CD4-positive, alpha-beta T cell treated with Interleukin-4 for 4 hours (primary cell): ENCODE measurements at regions not wholly inside any gene's neighbourhood (a gene's known extent, or its start where the extent isn't known, plus 50 kb on each side); places are given as distances from the start of the nearest gene placed in this dataset.

Experiments used
- DNase-seq: peaks from one replicate; pipeline ENCODE4 v3.0.0-alpha.2; 2020

- no peak for DNase-seq
Measured at GRCh38 chr2:226680719-226681118, 118.9 kb downstream of the IRS1 start.

DNA sequence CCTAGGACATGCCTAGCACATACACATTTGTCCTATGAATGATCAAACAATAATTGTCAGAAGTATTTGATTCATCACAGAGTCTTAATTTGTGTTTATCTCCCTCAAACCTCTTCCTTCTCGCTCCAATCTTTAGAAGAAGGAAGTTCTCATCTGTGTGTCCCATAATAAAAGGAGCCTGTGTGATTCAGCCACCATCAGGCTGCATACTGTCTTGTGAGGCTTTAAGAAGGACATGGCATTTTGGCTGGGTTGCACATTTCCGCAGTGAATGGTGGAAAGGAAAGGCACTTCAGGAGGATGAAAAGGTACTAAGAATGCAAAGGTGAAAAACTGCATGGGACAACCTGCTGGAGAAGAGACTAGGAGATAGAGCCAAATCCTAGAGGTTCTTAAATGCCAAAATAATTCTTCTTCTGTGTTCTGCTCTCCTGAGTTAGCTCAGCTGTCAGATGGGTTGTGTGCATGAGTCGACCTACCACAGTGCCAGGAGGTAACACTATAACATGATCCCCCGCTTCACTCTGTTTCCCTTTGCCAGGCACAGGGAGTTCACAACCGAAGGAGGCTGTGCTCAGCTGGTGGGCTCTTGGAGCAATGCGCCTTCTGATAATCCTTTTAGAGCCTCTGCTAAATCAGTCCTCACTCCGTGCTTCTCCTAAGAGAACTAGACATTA, 120.1 kb downstream of the IRS1 start:
- DNase-seq = no peak

DNA sequence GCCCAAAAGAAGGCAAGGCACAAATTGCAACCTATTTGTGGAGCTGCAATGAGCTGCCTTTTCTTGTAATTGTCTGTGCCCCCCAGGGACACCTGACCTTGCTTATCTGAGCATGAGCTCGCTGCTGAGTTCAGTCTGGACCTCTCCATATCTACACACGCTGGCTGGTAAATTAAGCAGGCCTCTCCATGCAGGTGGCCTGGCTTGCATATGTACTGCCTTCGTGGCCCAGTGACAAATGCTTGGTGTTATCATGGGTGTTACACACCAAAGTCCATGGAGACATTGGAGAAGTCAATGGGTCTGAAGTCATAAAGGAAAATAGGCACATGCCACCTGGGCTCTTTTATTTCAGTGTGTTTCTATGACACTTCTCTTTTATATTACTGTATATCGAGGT, 121.2 kb downstream of the IRS1 start:
- DNase-seq = no peak

DNA sequence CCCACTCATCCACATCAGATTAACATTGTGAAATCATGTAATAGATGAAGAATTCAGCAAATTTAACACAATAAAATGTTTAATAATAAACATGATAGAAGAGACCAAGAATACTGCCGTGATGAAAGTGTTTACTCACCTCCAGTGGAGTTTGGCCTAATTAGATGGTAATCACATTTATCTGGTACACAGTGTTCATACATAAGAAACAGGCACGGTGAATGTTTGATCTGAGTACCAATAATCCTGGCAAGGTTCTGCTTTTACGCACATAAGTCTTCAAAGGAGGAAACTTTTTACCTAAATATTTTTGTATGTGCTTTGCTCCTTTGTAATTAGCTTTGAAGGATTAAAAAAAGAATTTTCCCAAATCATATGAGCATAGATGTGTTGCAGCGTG, 122.5 kb downstream of the IRS1 start:
- no peak for DNase-seq

DNA sequence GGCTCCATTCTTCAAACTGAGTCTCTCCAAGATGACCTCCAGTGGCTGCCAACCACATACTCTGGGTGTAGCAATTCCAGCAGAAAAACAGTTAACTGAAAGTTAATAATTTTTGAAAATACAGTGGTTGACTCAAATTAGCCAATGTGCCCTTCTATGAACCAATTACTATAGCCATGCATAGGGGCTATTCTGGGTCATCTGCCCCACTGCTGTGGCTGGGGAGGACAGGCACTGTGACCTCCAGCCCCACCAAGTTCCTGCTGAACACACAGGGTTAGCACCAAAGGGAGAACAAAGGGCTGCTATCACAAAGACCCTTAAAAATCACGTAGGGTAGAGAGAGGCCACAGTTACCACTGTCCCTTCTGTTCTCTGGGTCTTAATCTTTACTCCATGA, 123.0 kb downstream of the IRS1 start:
- DNase-seq = no peak

DNA sequence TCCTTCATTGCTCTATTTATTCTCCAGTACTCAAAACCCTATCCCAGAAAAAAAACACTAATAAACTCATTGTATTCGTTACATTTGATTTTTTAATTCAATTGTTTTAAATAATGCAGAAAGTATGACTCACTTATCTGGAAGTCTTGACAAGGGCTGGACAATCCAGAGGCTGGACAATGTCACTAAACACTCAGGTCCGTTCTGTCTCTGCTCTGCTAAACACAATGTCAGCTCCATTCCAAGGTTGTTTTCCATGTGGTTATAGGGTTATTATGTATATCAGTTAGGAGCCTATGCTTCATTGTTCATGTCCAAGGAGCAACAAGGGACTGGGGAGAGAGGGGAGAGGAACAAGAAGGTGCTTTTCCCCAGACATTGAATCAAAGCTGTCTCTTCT, 125.5 kb downstream of the IRS1 start:
- DNase-seq = no peak

DNA sequence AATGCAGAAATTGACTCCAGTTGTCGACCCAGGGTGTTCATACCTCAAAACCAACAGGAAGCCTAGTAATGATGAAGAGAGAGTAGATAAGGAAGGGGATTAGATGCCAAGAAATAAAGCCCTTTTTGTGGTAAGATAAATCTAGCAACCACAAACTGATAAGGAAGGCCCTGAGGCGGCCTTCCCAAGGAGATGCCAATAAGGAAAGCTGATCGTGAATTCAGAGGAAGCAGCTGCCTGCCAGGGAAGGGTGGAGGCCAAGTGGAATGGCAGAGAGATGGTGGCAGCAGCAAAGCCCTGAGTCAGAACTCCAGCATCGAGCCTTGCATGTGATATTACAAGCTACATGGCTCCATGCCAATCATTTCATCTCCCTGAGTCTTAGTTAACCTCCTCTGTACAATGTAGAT, 126.3 kb downstream of the IRS1 start:
- no peak for DNase-seq

- no peak for DNase-seq
Measured at GRCh38 chr2:226671141-226671676, 128.4 kb downstream of the IRS1 start.

DNA sequence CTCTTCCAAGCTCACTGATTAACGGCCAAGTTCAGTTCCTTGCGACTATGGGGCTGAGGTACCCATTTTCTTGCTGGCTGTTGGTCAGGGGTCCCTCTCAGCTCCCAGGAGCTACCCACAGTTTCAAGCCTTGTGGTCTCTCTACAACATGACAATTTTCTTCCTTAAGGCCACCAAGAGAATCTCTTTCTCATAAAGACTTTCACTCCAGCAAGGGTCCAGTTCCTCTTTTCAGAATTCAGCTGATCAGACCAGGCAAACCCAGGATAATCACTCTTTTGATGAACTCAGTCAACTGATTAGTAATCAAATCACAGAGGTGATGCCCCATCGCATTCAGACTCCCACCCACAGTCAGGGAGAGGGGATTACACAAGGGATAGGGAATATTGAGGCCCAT, 129.7 kb downstream of the IRS1 start:
- DNase-seq = no peak

GRCh38 chr2:226669249-226669648, 130.4 kb downstream of the IRS1 start:
- no peak for DNase-seq

GRCh38 chr2:226667736-226668135, 131.9 kb downstream of the IRS1 start:
- no peak for DNase-seq

- DNase-seq = no peak
Measured at GRCh38 chr2:226665306-226665831, 134.3 kb downstream of the IRS1 start.

DNA sequence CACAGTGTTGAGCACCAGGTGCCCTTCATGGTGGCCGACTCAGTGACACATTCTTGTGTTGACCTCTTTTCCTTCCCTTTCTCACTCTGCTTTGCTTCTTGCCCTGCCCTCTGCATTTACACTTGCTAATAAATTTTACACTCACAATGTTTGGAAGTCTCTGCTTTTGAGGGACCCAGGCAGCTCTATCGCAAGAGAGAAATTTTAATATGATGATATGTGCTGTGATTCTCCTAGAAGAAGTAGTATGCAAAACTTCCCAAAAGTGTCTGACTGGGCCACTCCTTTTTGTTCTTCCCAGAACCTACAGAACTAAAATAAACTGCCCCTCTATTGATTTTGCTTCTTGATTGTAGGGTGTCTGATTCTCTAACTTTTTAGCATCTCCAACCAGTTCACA, 135.0 kb downstream of the IRS1 start:
- DNase-seq = no peak

DNA sequence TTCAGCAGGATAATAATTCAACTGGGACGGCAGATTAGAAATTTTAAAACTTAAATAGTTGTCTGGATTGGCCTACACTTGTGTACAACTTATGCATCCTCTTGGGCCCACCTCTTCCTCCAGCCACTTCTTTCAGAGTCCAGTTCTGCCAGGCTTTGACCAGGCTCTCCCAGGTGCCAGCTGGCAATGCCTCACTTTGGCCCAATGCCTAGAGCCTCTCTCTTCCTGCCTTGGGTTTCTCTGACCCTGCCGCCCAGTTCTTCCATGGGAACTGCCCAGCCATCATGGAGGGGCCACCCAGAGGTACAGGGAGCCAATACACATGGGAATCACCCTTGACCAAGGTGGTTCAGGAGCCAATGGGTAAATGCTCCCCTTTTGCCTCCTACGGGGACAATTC, 135.5 kb downstream of the IRS1 start:
- no peak for DNase-seq

GRCh38 chr2:226661789-226662545, 137.7 kb downstream of the IRS1 start:
- DNase-seq = no peak

GRCh38 chr2:226660526-226660925, 139.1 kb downstream of the IRS1 start:
- no peak for DNase-seq

DNA sequence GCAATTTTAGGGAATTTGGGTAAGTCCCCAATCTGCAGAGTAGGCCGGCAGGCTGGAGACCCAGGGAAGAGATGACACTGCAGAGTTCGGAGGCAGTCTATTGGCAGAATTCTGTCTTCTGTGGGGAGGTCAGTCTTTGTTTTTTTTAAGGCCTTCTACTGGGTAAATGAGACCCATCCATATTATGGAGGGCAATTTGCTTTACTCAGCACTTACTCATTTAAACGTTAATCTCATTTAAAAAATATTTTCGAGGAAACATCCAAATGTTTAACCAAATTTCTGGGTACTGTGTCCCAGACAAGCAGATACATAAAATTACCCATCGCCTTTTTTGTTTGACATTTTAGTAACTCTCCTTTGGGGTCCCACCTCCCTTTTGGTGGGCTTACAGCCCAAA, 139.5 kb downstream of the IRS1 start:
- no peak for DNase-seq

DNA sequence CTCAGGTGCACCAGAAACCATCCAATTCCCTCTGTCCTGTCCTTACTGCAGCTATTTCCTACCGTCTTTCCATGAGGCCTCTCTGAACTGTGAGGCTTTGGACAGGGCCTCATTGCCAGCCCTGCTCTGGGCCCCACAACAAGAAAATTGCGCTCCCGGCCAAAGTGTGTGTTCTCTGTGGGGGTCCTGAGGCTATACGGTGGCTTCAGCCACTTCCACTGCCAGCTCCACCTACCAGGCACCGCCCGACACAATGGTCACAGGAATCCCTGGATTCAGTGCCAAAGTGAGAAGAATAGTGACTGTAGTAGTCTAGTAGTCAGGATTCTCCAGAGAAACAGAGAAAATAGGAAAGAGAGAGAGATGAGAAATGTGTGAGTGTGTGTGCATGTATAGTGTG, 140.2 kb downstream of the IRS1 start:
- no peak for DNase-seq

DNA sequence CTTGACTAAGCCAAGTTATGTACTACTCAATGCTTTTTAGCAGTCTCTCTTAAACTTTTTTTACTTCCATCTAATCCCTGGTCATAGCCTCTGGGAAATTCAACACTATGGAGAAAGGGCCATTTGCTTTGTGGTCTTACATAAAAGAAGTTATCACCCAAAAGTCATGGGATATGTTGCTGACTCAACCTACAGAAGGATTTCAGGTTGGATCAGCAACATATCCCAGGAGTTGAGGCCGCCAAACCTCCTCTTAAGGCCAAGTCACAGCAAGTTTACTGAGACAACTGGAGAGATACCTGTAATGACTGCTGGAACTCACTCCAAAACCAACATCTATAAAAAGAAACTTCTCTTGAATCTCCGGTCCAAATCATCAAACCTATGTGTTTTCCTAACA, 141.1 kb downstream of the IRS1 start:
- no peak for DNase-seq

DNA sequence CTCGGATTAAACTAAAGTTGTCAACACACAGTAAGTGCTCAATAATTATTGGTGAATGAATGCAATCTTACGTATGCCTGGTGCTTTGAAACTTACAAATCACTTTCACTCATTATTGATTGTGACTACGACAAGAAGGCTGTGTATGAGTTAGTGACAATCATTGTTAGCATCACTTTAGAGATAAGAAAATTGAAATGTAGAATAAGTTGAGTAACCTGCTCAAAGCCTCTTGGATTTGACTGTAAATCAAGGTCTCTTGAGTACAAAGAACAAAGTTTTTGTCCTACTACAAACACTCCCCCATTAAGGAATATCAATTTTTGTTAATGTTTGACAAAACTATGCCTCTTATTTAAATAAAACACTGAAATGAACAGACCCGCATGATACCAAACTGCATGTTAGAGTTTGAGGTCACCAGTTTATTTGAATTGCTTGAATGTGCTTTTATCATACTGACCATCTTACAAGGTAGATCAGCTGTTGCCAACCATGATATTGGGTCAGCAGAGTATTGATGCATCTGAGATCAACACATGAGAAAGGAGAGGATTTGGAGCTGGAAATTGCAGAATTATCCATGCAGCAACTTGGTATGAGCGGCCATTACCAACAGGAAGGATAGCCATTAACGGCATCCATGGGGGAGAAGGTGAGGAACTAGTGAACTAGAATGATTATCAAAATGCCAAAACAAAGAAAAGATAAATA, 142.1 kb downstream of the IRS1 start:
- DNase-seq = no peak

DNA sequence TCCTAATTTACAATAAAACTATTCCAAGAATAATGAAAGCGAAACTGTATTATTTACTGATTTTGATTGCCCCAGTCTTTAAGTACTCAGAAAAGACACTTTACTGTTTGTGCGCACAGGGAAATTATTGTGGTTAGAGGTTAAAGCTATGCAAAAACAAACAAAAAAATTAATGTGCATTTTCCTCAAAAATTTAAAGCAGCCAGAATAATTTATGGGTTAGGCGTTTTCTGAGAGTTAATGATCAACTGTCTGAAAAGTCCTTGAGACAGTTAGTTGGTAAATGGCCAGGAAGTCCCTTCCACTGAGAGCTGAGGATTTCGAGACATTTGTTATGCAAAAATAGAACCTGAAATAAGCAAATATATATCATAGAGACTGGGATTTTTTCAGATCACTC, 143.3 kb downstream of the IRS1 start:
- no peak for DNase-seq

DNA sequence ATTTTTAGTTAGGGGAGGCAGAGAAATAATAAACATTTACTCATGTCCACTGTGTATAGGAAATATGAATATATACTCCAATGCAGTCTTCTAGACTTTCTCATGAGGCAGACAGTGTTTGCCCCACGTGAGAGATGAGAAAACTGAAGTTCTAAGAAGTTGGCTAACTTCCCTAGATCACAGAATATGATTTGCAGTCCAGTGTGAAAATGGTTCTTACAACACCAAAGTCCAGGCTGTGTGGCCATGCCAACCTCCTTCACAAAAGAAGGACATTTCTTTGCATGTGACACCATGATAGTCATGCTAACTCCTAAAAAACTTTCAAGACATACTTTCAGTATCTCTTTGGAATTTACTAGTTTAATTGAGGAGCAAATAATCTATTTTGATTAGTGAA, 143.7 kb downstream of the IRS1 start:
- no peak for DNase-seq

GRCh38 chr2:226652983-226653765, 146.4 kb downstream of the IRS1 start:
- no peak for DNase-seq
